ENCODE measurements at regions not wholly inside any gene's neighbourhood (a gene's known extent, or its start where the extent isn't known, plus 50 kb on each side); places are given as distances from the start of the nearest gene placed in this dataset.
"Not testable (repeated sequence)": the region's sequence is repeated elsewhere in the genome, so short reads cannot be mapped to it uniquely, and the experiment has no call there.

DNA sequence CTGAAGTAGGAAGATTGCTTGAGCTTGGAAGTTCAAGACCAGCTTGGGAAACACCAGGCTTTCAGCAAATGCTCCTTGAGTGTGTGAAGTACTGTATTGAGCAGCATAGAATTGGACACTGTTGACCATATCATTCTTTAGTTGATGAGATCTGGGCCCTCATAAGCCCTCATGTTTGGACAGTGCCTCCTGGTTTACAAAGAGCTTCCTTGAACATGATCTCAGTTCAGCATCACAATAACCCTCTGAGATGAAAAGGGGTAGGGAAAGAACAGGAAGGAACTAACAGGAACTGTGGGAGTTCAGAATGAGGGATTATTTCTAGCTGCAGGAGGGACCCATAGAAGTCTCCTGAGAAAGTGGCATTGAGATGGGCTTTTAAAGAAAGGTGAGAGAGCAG is 153.2 kb downstream of the C12orf75 start:
- TF ChIP-seq, protein P1, sequence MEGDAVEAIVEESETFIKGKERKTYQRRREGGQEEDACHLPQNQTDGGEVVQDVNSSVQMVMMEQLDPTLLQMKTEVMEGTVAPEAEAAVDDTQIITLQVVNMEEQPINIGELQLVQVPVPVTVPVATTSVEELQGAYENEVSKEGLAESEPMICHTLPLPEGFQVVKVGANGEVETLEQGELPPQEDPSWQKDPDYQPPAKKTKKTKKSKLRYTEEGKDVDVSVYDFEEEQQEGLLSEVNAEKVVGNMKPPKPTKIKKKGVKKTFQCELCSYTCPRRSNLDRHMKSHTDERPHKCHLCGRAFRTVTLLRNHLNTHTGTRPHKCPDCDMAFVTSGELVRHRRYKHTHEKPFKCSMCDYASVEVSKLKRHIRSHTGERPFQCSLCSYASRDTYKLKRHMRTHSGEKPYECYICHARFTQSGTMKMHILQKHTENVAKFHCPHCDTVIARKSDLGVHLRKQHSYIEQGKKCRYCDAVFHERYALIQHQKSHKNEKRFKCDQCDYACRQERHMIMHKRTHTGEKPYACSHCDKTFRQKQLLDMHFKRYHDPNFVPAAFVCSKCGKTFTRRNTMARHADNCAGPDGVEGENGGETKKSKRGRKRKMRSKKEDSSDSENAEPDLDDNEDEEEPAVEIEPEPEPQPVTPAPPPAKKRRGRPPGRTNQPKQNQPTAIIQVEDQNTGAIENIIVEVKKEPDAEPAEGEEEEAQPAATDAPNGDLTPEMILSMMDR (conservative IDR thresholded peaks at IDR 0.05): no peak
- no peak overlapping the region for H3K27ac ChIP-seq

DNA sequence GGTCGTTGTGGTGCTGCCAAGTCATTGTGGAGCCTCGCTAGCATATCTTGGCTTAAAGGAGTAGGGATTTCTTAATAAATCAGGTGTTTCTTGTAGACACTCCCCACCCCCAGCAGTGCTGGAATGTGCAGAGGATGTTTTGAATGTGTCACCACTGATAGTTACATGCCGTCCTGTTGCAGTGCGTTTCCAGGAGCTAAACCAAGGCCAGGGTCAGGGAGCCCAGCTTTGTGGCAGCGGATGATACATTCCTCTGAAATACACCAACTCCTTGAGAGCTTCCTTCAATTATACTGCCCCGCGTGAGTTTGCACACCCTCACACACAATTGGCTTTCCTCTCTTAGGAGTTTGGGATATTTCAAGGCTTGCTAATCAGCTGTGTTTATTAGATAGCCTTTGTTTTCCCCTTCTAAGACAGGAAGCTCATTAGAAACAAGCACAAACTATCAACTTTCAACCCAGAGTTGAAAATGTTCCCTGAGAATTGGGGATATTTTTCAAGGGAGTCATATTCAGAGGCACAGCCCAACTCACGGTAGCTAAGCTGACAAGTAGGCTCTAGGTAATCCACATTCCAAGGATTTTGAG is 154.9 kb downstream of the C12orf75 start:
- no peak overlapping the region for H3K27ac ChIP-seq
- TF ChIP-seq, protein P1 (conservative IDR thresholded peaks at IDR 0.05): no peak

DNA sequence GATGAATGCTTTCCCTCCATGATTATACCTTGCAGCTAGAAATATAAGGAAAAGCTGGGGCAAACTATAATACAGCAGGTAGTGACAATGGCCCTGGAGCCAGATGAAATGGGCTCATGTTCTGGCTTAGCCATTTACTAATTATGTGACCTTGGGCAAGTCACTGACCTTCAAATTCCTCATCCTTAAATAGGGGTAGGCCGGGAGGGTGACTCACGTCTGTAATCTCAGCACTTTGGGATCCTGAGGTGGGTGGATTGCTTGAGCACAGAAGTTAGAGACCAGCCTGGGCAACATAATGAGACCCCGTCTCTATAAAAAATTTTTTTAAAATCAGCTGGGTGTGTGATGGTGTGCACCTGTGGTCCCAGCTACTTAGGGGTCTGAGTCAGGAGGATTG is 155.4 kb downstream of the C12orf75 start:
- H3K27ac ChIP-seq: no peak overlapping the region
- TF ChIP-seq, protein P1 (conservative IDR thresholded peaks at IDR 0.05): no peak

DNA sequence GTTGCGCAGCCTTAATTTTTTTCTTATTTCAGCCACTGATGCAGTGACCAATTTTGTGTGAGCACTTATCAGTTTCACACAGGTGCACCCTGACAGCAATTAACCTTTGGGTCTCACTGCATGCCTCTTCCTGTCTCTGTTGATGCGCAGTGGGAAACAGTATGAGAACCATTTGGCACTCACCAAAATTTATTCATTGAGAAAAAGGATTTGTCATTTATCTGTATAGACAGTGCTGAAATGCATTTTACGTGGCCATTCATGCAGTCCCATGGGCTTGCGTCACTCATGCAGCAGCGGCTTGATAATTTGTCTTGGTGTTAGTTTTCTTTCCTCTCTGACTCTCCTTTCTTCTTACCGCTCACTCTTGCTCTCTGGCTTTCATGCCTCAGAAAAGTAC is 157.5 kb downstream of the C12orf75 start:
- TF ChIP-seq, protein P1 (conservative IDR thresholded peaks at IDR 0.05): no peak
- H3K27ac ChIP-seq: no peak overlapping the region

DNA sequence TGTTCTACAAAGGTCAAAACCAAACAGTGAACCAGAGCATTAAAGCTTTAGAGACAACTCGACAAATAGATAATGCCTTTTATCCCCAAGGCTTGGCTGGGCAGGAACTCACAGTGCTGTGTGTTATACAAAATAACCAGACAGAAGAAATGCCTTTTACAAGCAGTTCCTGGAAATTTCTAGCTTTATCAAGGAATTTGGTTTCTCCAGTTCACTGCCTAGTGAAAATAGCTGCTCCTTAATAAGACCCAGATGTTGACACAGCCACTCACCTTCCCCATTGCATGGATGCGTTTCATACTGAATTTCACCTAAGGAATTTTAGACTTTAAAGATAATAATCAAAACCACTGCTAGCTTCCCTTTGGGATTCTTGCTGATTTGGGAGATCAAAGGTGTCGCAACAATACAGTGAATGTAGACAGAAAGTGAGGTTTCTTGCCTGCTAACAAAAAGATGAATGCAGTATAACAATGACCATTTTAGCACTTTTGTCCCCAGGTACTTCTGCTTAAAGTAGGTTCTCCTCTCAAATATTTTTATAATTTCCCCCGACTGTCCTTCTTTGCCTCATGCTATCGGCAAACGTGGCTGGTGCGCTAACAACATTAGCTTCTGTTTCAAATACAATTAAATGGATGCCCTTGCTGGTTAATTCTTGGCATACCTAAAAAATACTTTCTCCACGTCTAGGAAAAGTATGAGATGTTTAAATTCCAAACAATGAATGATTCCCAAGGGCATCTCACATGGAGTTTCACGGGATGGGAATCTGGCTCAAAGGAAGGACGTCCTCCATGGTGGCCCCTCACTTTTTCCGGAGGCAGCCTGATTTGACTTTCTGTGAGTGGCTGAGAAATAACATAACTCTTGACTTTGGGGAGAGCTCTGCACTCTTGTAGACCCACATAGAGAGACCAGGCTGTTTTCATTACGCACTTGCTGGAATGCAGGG is 162.4 kb downstream of the C12orf75 start:
- no peak overlapping the region for H3K27ac ChIP-seq
- TF ChIP-seq, protein P1 (conservative IDR thresholded peaks at IDR 0.05): no peak

DNA sequence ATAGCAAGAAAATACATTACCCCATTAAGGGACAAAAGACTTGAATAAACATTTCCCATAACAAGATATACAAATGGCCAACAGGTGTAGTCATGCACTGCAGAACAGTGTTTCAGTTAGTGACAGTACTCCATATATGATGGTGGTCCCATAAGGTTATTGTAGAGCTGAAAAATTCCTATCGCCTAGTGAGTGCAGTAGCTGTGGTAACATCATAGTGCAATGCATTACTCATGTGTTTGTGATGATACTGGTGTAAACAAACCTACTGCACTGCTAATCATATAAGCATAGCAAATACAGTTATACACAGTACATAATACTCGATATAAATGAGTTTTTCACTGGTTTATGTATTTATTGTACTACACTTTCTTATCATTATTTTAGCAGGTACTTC is 168.7 kb downstream of the C12orf75 start:
- TF ChIP-seq, protein P1 (conservative IDR thresholded peaks at IDR 0.05): no peak
- no peak overlapping the region for H3K27ac ChIP-seq

DNA sequence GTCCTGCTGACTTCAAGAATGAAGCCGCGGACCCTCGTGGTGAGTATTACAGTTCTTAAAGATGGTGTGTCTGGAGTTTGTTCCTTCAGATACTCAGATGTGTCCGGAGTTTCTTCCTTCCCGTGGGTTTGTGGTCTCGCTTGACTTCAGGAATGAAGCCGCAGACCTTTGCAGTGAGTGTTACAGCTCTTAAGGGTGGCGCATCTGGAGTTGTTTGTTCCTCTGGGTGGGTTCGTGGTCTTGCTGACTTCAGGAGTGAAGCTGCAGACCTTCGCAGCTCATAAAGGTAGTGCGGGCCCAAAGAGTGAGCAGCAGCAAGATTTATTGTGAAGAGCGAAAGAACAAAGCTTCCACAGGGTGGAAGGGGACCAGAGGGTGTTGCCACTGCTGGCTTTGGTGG is 170.2 kb downstream of the C12orf75 start:
- not testable (repeated sequence) for H3K27ac ChIP-seq

All from VCaP (cell line).